ENCODE measurements at regions not wholly inside any gene's neighbourhood (a gene's known extent, or its start where the extent isn't known, plus 50 kb on each side); places are given as distances from the start of the nearest gene placed in this dataset.
"Not testable (repeated sequence)": the region's sequence is repeated elsewhere in the genome, so short reads cannot be mapped to it uniquely, and the experiment has no call there.

GRCh38 chr2:121063471-121063870, 221.5 kb downstream of the TFCP2L1 start:
- DNase-seq = no peak

- no peak for DNase-seq
Observed at GRCh38 chr2:121064186-121064585, 220.8 kb downstream of the TFCP2L1 start.

GRCh38 chr2:121065239-121065638, 219.8 kb downstream of the TFCP2L1 start:
- DNase-seq = no peak

- DNase-seq = no peak
Observed at GRCh38 chr2:121066526-121066925, 218.5 kb downstream of the TFCP2L1 start.

- DNase-seq = no peak
Observed at GRCh38 chr2:121068851-121069250, 216.2 kb downstream of the TFCP2L1 start.

- DNase-seq = no peak
Observed at GRCh38 chr2:121069434-121069969, 215.5 kb downstream of the TFCP2L1 start.

GRCh38 chr2:121070061-121070460, 214.9 kb downstream of the TFCP2L1 start:
- DNase-seq = not testable (repeated sequence)

- peak; percentile 77 for DNase-seq
Observed at GRCh38 chr2:121071034-121071504, 213.9 kb downstream of the TFCP2L1 start.

GRCh38 chr2:121072784-121073183, 212.2 kb downstream of the TFCP2L1 start:
- no peak for DNase-seq

GRCh38 chr2:121073320-121074210, 211.4 kb downstream of the TFCP2L1 start:
- DNase-seq = no peak

- DNase-seq = peak; percentile 18
Observed at GRCh38 chr2:121074293-121074932, 210.6 kb downstream of the TFCP2L1 start.

GRCh38 chr2:121075006-121075551, 209.9 kb downstream of the TFCP2L1 start:
- DNase-seq = peak; percentile 81

GRCh38 chr2:121075641-121076497, 209.1 kb downstream of the TFCP2L1 start:
- no peak for DNase-seq

- no peak for DNase-seq
Observed at GRCh38 chr2:121076498-121076820, 208.5 kb downstream of the TFCP2L1 start.

- DNase-seq = peak; percentile 87
Observed at GRCh38 chr2:121076885-121077549, 208.0 kb downstream of the TFCP2L1 start.

- DNase-seq = no peak
Observed at GRCh38 chr2:121078899-121079298, 206.1 kb downstream of the TFCP2L1 start.

GRCh38 chr2:121080013-121080772, 204.8 kb downstream of the TFCP2L1 start:
- DNase-seq = peak; percentile 63

GRCh38 chr2:121081701-121082100, 203.3 kb downstream of the TFCP2L1 start:
- DNase-seq = no peak

GRCh38 chr2:121082191-121082590, 202.8 kb downstream of the TFCP2L1 start:
- DNase-seq = no peak

GRCh38 chr2:121084130-121084680, 200.8 kb downstream of the TFCP2L1 start:
- no peak for DNase-seq

GRCh38 chr2:121085801-121086200, 199.2 kb downstream of the TFCP2L1 start:
- DNase-seq = no peak
